NB4 (cell line): ENCODE measurements at regions not wholly inside any gene's neighbourhood (a gene's known extent, or its start where the extent isn't known, plus 50 kb on each side); places are given as distances from the start of the nearest gene placed in this dataset.
"Not testable (repeated sequence)": the region's sequence is repeated elsewhere in the genome, so short reads cannot be mapped to it uniquely, and the experiment has no call there.

ENCODE experiments used
- DNase-seq: peaks from one replicate; pipeline ENCODE4 v3.0.0; 2010; ENCODE audit warnings: low read depth
- H3K4me3 ChIP-seq: one replicate; pipeline ENCODE4 v1.5.1; 2011; ENCODE audit warnings: mild to moderate bottlenecking, low read depth, low read length, moderate library complexity
- MYC ChIP-seq: IDR thresholded peaks from 2 replicates; pipeline ENCODE4 v1.6.1; 2011; ENCODE audit warnings: low read depth, low read length
- POLR2A ChIP-seq: IDR thresholded peaks from 2 replicates; pipeline ENCODE4 v1.6.1; 2011; ENCODE audit warnings: mild to moderate bottlenecking; ENCODE audit not compliant: insufficient read length; ENCODE audit errors: extremely low read depth
- TF ChIP-seq, protein P1 (sequence below): IDR thresholded peaks from one replicate; pipeline ENCODE4 v1.5.1; 2012; ENCODE audit warnings: low read depth, low read length
- TF ChIP-seq, protein P2 (sequence below): IDR thresholded peaks from 2 replicates; pipeline ENCODE4 v1.6.1; 2011; ENCODE audit warnings: low read depth, low read length

DNA sequence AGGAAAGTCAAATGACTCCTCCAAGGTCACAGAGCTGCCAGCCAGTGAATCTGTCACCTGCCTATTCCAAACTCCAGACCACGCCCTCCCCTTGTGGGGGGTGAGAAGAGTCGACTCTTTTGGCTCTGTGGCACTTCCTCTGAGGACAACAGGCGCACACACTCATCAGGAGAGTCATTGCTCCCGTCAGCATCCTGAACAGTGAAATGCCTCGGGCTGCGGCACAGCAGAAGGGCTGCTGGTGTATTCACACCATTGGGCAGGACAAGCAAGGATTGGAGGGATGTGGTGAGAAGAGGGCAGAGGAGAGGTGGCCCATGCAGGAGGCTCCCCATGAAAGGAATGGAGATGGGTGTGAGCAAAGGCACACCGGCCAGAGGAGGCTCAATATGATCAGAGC is 239.0 kb downstream of the TOMM20 start:
- no peak for DNase-seq
- H3K4me3 ChIP-seq: no peak overlapping the region
- TF ChIP-seq MYC (no peak), POLR2A (no peak)
- TF ChIP-seq, protein P1, sequence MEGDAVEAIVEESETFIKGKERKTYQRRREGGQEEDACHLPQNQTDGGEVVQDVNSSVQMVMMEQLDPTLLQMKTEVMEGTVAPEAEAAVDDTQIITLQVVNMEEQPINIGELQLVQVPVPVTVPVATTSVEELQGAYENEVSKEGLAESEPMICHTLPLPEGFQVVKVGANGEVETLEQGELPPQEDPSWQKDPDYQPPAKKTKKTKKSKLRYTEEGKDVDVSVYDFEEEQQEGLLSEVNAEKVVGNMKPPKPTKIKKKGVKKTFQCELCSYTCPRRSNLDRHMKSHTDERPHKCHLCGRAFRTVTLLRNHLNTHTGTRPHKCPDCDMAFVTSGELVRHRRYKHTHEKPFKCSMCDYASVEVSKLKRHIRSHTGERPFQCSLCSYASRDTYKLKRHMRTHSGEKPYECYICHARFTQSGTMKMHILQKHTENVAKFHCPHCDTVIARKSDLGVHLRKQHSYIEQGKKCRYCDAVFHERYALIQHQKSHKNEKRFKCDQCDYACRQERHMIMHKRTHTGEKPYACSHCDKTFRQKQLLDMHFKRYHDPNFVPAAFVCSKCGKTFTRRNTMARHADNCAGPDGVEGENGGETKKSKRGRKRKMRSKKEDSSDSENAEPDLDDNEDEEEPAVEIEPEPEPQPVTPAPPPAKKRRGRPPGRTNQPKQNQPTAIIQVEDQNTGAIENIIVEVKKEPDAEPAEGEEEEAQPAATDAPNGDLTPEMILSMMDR: no peak
- TF ChIP-seq, protein P2, sequence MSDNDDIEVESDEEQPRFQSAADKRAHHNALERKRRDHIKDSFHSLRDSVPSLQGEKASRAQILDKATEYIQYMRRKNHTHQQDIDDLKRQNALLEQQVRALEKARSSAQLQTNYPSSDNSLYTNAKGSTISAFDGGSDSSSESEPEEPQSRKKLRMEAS: no peak

DNA sequence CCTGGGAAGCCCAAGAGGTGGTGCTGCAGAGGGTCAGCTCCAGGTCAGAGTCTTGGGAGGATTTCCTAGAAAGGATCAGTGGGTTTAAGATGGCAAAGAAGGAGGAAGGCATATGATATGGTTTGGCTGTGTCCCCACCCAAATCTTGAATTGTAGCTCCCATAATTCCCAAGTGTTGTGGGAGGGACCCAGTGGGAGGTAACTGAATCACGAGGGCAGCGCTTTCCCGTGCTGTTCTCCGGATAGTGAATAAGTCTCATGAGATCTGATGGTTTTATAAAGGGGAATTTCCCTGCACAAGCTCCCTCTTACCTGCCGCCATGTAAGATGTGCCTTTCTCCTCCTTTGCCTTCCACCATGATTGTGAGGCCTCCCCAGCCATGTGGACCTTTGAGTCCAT is 240.4 kb downstream of the TOMM20 start:
- not testable (repeated sequence) for H3K4me3 ChIP-seq, DNase-seq

DNA sequence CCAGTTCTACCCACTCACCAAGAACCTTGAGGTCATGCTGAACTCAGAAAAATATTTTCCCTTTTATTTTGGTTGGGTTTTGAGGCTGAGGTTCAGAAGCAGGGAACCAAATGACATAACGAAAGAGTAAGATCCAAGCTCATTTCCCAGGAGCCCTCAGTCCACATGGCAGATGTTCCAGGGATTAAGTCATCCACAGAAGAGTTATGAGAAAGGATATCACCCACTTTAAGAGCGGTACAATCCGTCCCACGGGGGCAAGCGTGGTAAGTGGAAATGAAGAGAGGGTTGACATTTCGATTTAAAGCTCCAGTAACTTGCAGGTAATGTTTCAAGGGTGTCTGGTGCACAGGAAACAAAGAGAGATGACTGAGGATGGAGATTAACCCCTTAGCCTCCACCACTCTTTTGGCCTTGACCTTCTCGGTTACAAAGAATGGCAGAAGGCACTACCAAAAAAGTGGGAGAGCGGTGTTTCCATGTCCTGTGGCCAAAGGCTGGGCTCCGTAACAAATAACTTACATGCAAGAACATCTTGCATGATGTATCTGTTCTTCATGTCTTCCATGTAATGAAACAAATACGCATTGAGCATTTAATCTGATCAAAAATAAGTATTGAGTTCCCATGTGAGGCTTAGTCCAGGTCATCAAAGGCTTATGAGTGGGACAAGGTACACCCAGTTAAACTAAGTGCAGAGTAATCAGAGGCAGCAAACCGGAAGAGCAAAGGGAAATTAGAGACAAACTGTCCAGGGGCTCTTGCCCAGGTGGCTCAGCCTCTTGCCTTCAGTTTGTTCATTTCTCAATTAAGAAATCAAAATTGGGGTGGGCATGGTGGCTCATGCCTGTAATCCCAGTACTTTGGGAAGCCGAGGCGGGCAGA is 241.4 kb downstream of the TOMM20 start:
- no peak for DNase-seq
- TF ChIP-seq, protein P1: no peak
- TF ChIP-seq MYC: no peak
- TF ChIP-seq POLR2A: no peak
- TF ChIP-seq, protein P2: no peak
- H3K4me3 ChIP-seq: no peak overlapping the region

DNA sequence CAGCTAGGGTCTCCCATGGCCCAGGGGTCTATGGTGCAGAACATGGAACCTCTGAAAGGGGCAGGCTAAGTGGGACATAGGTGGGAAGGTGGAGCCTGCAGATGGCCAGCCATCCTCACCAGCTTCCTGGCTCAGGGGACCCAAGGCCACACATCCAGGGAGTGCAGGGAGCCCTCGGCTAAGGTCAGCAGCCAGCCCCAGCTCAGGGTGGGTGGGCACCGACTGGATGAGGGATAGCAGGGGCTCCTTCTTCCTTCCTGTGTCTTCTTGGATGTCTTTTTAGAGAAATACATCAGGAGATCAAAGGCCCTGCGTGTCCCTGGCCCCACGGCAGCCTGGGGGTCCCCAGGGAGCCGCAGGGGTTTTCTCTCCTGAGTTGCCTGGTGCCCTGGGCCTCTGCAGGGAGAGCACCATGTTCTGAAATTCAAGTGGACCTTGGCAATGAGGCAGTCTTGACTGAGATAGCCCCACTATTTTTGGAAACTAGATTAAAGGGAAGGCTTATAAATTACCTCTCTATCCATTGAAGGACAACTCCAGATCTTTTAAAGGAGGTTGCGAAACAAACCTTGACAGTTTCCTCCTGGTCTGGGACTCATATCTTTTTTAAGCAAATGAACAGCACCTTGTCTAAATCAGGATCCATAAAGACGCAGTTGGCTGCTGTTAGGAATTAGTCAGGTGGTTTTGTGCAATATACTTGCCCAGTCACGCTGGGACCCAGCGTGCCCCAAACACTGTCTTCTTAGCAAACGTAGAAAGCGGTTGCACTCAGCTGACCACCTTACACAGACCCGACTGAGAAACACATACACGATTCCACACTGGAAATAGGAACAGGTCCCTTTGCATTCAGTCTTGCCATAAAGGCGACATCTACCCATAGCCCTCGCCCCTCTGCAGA is 242.3 kb downstream of the TOMM20 start:
- peak; percentile 69 for DNase-seq
- TF ChIP-seq, protein P2: 0 out of 2 replicates have a peak, but pooled peaks have one; percentile 35
- TF ChIP-seq MYC: peak; percentile 39; the same call in 1 of the 2 replicates
- TF ChIP-seq, protein P1: no peak
- TF ChIP-seq POLR2A: no peak
- H3K4me3 ChIP-seq: no peak overlapping the region

DNA sequence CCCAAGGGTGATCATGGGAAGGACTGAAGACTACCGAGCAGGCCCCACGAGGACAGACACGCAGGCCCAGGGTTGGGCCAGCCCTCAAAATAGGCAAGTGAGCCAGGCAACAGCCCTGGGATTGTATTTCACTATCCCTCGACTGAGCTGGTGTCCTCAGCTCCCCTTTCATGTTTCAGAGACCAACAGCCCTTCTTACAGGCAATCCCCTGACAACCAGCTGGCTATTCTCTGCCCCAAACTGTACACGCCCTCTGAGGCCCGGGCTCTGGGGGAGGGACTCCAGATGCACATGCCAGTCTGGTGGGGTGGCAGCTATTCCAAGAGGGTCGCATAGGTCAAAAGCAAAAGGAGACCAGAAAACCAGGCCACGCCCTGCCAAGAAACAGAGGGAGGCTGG is 243.0 kb downstream of the TOMM20 start:
- TF ChIP-seq, protein P2: no peak
- TF ChIP-seq, protein P1: no peak
- no peak for TF ChIP-seq POLR2A
- TF ChIP-seq MYC: no peak
- H3K4me3 ChIP-seq: no peak overlapping the region
- DNase-seq: no peak

DNA sequence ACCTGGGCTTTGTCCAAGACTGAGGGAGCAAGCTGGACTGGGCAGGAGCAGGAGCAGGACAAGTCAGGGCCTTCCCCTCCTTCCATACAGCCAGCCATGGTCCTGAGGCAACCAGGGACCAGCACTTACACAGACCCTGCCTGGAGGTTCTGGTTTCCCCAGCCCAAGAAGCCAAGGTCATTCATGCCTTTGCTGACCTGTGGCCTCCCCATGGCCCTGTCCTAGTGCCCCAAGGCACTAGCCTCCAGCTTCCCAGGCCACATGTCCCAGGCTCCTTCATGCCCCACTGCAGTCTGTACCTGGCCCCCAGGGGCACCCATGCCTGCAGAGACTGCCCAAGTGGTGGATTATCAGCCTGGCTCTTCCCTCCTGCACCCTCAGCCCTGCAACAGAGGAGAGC is 243.9 kb downstream of the TOMM20 start:
- TF ChIP-seq MYC (no peak), POLR2A (no peak)
- TF ChIP-seq, protein P2: no peak
- TF ChIP-seq, protein P1: no peak
- no peak overlapping the region for H3K4me3 ChIP-seq
- DNase-seq: no peak
